H9 (cell line): ENCODE measurements at regions not wholly inside any gene's neighbourhood (a gene's known extent, or its start where the extent isn't known, plus 50 kb on each side); places are given as distances from the start of the nearest gene placed in this dataset.

Source experiments
- DNase-seq: peaks from one replicate; pipeline ENCODE4 v3.0.0-alpha.2; 2017
- H2AFZ ChIP-seq: one replicate; pipeline ENCODE4 v1.6.1; 2013; ENCODE audit warnings: mild to moderate bottlenecking, low read length, control low read depth, moderate library complexity
- H2AK5ac ChIP-seq: 2 replicates; pipeline ENCODE4 v1.6.1; 2013; ENCODE audit warnings: low read length, control low read depth, mixed read lengths; ENCODE audit not compliant: insufficient read length
- H2BK120ac ChIP-seq: one replicate; pipeline ENCODE4 v1.6.1; 2013; ENCODE audit warnings: low read depth, mild to moderate bottlenecking, low read length, control low read depth, inconsistent platforms; ENCODE audit not compliant: poor library complexity, severe bottlenecking
- H2BK12ac ChIP-seq: 2 replicates; pipeline ENCODE4 v1.6.1; 2013; ENCODE audit warnings: low read length, control low read depth, mixed read lengths, low read depth; ENCODE audit not compliant: insufficient read length
- H2BK15ac ChIP-seq: 2 replicates; pipeline ENCODE4 v1.6.1; 2013; ENCODE audit warnings: low read depth, low read length, control low read depth
- H2BK20ac ChIP-seq: one replicate; pipeline ENCODE4 v1.6.1; 2013; ENCODE audit warnings: low read depth, mild to moderate bottlenecking, low read length, control low read depth, inconsistent platforms; ENCODE audit not compliant: poor library complexity, severe bottlenecking
- H2BK5ac ChIP-seq: 2 replicates; pipeline ENCODE4 v1.6.1; 2013; ENCODE audit warnings: low read length, control low read depth, mixed read lengths; ENCODE audit not compliant: insufficient read length
- H3K14ac ChIP-seq: 2 replicates; pipeline ENCODE4 v1.6.1; 2013; ENCODE audit warnings: low read length, control low read depth; ENCODE audit not compliant: insufficient read depth
- H3K18ac ChIP-seq: 2 replicates; pipeline ENCODE4 v1.6.1; 2013; ENCODE audit warnings: low read depth, mild to moderate bottlenecking, mixed read lengths, low read length, control low read depth; ENCODE audit not compliant: insufficient read length
- H3K23ac ChIP-seq: 2 replicates; pipeline ENCODE4 v1.6.1; 2013; ENCODE audit warnings: low read length, control low read depth, mixed read lengths, low read depth; ENCODE audit not compliant: insufficient read length
- H3K23me2 ChIP-seq: 2 replicates; pipeline ENCODE4 v1.6.1; 2013; ENCODE audit warnings: low read depth, mild to moderate bottlenecking, mixed read lengths, low read length, control low read depth; ENCODE audit not compliant: insufficient read length, poor library complexity, severe bottlenecking
- H3K27ac ChIP-seq: 2 replicates; pipeline ENCODE4 v1.5.1; 2013; ENCODE audit warnings: low read length, control low read depth, mixed read lengths, low read depth; ENCODE audit not compliant: insufficient read length
- H3K27me3 ChIP-seq: 2 replicates; pipeline ENCODE4 v1.6.1; 2013; ENCODE audit warnings: low read length, control low read depth, inconsistent platforms; ENCODE audit not compliant: insufficient read depth
- H3K4ac ChIP-seq: 2 replicates; pipeline ENCODE4 v1.6.1; 2013; ENCODE audit warnings: low read depth, mild to moderate bottlenecking, control low read depth, inconsistent platforms, low read length, moderate library complexity
- H3K4me1 ChIP-seq: 2 replicates; pipeline ENCODE4 v1.6.1; 2013; ENCODE audit warnings: low read length, control low read depth, inconsistent platforms; ENCODE audit not compliant: insufficient read depth
- H3K4me2 ChIP-seq: 2 replicates; pipeline ENCODE4 v1.6.1; 2013; ENCODE audit warnings: low read length, control low read depth, mixed read lengths; ENCODE audit not compliant: insufficient read length, insufficient read depth
- H3K56ac ChIP-seq: 2 replicates; pipeline ENCODE4 v1.6.1; 2013; ENCODE audit warnings: low read depth, mild to moderate bottlenecking, mixed read lengths, low read length, control low read depth; ENCODE audit not compliant: insufficient read length
- H3K79me1 ChIP-seq: 2 replicates; pipeline ENCODE4 v1.6.1; 2013; ENCODE audit warnings: low read depth, mild to moderate bottlenecking, moderate library complexity, low read length, control low read depth, inconsistent platforms; ENCODE audit not compliant: insufficient read depth, poor library complexity, severe bottlenecking
- H3K79me2 ChIP-seq: 2 replicates; pipeline ENCODE4 v1.6.1; 2013; ENCODE audit warnings: low read length, control low read depth, inconsistent platforms; ENCODE audit not compliant: insufficient read depth
- H3K9ac ChIP-seq: 2 replicates; pipeline ENCODE4 v1.6.1; 2013; ENCODE audit warnings: low read length, control low read depth, mixed read lengths; ENCODE audit not compliant: insufficient read length; ENCODE audit errors: extremely low read depth
- H3K9me3 ChIP-seq: one replicate; pipeline ENCODE4 v1.6.1; 2013; ENCODE audit warnings: low read depth, low read length, inconsistent platforms; ENCODE audit not compliant: control insufficient read depth
- H3T11ph ChIP-seq: one replicate; pipeline ENCODE4 v1.6.1; 2013; ENCODE audit warnings: mild to moderate bottlenecking, low read length, control low read depth, inconsistent platforms
- H4K20me1 ChIP-seq: one replicate; pipeline ENCODE4 v1.6.1; 2013; ENCODE audit not compliant: control insufficient read depth, insufficient read length, insufficient read depth
- H4K5ac ChIP-seq: 2 replicates; pipeline ENCODE4 v1.6.1; 2013; ENCODE audit warnings: low read depth, mild to moderate bottlenecking, mixed read lengths, low read length, control low read depth; ENCODE audit not compliant: insufficient read length
- H4K8ac ChIP-seq: replicated peaks from 2 replicates; pipeline ENCODE4 v1.6.1; 2013; ENCODE audit warnings: low read length, control low read depth, mixed read lengths, low read depth; ENCODE audit not compliant: insufficient read length
- H4K91ac ChIP-seq: 2 replicates; pipeline ENCODE4 v1.6.1; 2013; ENCODE audit warnings: low read depth, mild to moderate bottlenecking, moderate library complexity, mixed read lengths, low read length, control low read depth; ENCODE audit not compliant: insufficient read length
- H3K27ac Mint-ChIP-seq, 3 experiments: 2 replicates in 2 of 3; 3 replicates in 1 of 3; pipeline ENCODE4 v1.8.0; 2020 to 2021; ENCODE audit warnings: mixed read lengths in 3 of 3, mild to moderate bottlenecking in 1 of 3, moderate library complexity in 1 of 3
- H3K27me3 Mint-ChIP-seq: 2 replicates; pipeline ENCODE4 v1.8.0; 2021; ENCODE audit warnings: low read depth, mild to moderate bottlenecking, moderate library complexity, mixed read lengths
- H3K36me3 Mint-ChIP-seq, 3 experiments: 2 replicates in 2 of 3; 3 replicates in 1 of 3; pipeline ENCODE4 v1.8.0; 2020 to 2021; ENCODE audit warnings: low read depth in 3 of 3, mixed read lengths in 3 of 3; ENCODE audit not compliant: insufficient read depth in 1 of 3
- H3K4me1 Mint-ChIP-seq, 2 experiments: 2 replicates each; pipeline ENCODE4 v1.8.0; 2020; ENCODE audit warnings: mixed read lengths in 2 of 2
- H3K4me3 Mint-ChIP-seq, 2 experiments: 2 replicates in 1 of 2; 3 replicates in 1 of 2; pipeline ENCODE4 v1.8.0; 2020 to 2021; ENCODE audit warnings: mild to moderate bottlenecking in 2 of 2, mixed read lengths in 2 of 2, moderate library complexity in 1 of 2
- H3K9me3 Mint-ChIP-seq, 2 experiments: 2 replicates in 1 of 2; 3 replicates in 1 of 2; pipeline ENCODE4 v1.8.0; 2020; ENCODE audit warnings: mild to moderate bottlenecking in 2 of 2, mixed read lengths in 2 of 2, moderate library complexity in 1 of 2
- CTCF ChIP-seq: fragments of 200-600 bp; sonication (generic); conservative IDR thresholded peaks from 3 replicates; pipeline ENCODE4 v1.8.0; 2021; ENCODE audit warnings: antibody characterized with exemption, mild to moderate bottlenecking
- WGBS: extraction: QIAGEN DNeasy Blood & Tissue Kit; methylation state at CpG from one replicate; pipeline ENCODE4 v1.1.7; 2013; ENCODE audit warnings: missing lambda C conversion rate, low lambda C conversion rate, mixed read lengths; ENCODE audit not compliant: insufficient read length; ENCODE audit errors: extremely low coverage; 5-methylcytosine and 5-hydroxymethylcytosine counted together

GRCh38 chr1:193589597-193590040, 403.2 kb upstream of the B3GALT2 start:
- Mint-ChIP-seq H3K9me3 (no peaks in the 10 kb centered on the region), H3K27ac (peak overlapping the region in 2 of 3 experiments; percentile 24; a peak in 1 of 7 replicates), H3K27me3 (no peaks in the 10 kb centered on the region; the same call in 1 of the 2 replicates), H3K4me3 (no peak overlapping the region), H3K36me3 (no peaks in the 10 kb centered on the region), H3K4me1 (peaks cover 56 to 58% of the 10 kb centered on the region in 2 experiments)
- Histone ChIP-seq H3K27me3 (no peaks in the 10 kb centered on the region), H3K4me2 (no peak overlapping the region), H3K4me1 (peaks cover 19% of the 10 kb centered on the region), H2BK20ac (no peak overlapping the region), H3K23me2 (peaks cover 3% of the 10 kb centered on the region), H4K91ac (no peak overlapping the region), H3K79me2 (no peaks in the 10 kb centered on the region), H2BK120ac (no peak overlapping the region), H2BK5ac (no peak overlapping the region), H3K18ac (no peak overlapping the region), H3T11ph (no peak overlapping the region), H3K79me1 (no peaks in the 10 kb centered on the region), H2AFZ (no peak overlapping the region), H3K9me3 (no peaks in the 10 kb centered on the region), H3K56ac (no peak overlapping the region), H3K27ac (no peak overlapping the region), H3K14ac (no peak overlapping the region), H4K8ac (no peak overlapping the region), H3K9ac (no peak overlapping the region), H4K5ac (no peak overlapping the region), H2BK15ac (no peak overlapping the region), H4K20me1 (no peaks in the 10 kb centered on the region), H3K4ac (no peak overlapping the region), H3K23ac (no peak overlapping the region), H2BK12ac (no peak overlapping the region), H2AK5ac (no peak overlapping the region)
- no CpG with 5 or more reads among the region's 3 CpGs for WGBS
- no peak for DNase-seq
- no peak for TF ChIP-seq CTCF
